ENCODE measurements at regions not wholly inside any gene's neighbourhood (a gene's known extent, or its start where the extent isn't known, plus 50 kb on each side); places are given as distances from the start of the nearest gene placed in this dataset.
"Not testable (repeated sequence)": the region's sequence is repeated elsewhere in the genome, so short reads cannot be mapped to it uniquely, and the experiment has no call there.

DNA sequence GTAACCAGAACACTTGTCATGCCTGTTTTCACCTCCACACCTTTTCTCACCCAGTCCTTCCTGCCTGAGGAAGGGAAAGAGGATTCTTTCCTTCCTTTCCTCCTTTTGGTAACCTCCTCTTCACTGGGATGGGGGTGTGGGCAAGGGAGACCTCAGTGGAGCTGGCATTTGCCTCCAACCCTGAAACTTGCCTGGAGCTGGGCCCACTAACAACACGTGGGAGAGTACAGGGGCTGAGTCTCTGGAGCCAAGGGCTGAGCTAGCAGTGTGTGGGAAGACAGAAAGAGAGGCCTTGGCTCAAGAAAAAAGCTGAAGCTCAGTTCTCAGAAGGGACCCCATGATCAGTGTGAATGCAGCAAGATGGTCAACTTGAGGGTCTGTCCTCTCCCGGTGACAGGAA, 86.6 kb upstream of the SLC6A11 start:
- Histone ChIP-seq H3K4me3 (ENCODE audit: low read length) (no peak overlapping the region), H3K27ac (ENCODE audit: low read length) (no peak overlapping the region), H3K36me3 (ENCODE audit: control insufficient read depth, insufficient read depth, low read length) (no peaks in the 10 kb centered on the region), H3K27me3 (ENCODE audit: control insufficient read depth, insufficient read depth, low read length) (no peaks in the 10 kb centered on the region), H3K4me1 (ENCODE audit: control insufficient read depth, insufficient read depth, low read length) (no peaks in the 10 kb centered on the region), H3K9me3 (ENCODE audit: control insufficient read depth, insufficient read depth, low read length) (peaks cover 3% of the 10 kb centered on the region)
- no peaks in the 10 kb centered on the region for H3K4me1 Mint-ChIP-seq
- no peak for ATAC-seq
- H3K27ac Mint-ChIP-seq, result no peak overlapping the region
- intact Hi-C loops (cut with micrococcal nuclease), result no loop called here
- peaks cover 7 to 12% of the 10 kb centered on the region in 2 donors for H3K9me3 Mint-ChIP-seq
- H3K27me3 Mint-ChIP-seq (ENCODE audit: low read depth in 2 of 2), result peaks cover 22 to 38% of the 10 kb centered on the region in 2 donors
- no peak overlapping the region for H3K4me3 Mint-ChIP-seq
- DNase-seq, result no peak
- peaks cover 26% of the 10 kb centered on the region for H3K36me3 Mint-ChIP-seq
- TF ChIP-seq, protein P1, sequence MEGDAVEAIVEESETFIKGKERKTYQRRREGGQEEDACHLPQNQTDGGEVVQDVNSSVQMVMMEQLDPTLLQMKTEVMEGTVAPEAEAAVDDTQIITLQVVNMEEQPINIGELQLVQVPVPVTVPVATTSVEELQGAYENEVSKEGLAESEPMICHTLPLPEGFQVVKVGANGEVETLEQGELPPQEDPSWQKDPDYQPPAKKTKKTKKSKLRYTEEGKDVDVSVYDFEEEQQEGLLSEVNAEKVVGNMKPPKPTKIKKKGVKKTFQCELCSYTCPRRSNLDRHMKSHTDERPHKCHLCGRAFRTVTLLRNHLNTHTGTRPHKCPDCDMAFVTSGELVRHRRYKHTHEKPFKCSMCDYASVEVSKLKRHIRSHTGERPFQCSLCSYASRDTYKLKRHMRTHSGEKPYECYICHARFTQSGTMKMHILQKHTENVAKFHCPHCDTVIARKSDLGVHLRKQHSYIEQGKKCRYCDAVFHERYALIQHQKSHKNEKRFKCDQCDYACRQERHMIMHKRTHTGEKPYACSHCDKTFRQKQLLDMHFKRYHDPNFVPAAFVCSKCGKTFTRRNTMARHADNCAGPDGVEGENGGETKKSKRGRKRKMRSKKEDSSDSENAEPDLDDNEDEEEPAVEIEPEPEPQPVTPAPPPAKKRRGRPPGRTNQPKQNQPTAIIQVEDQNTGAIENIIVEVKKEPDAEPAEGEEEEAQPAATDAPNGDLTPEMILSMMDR (IDR thresholded peaks at IDR 0.05), result no peak
- 82% methylated on average over 2 of the region's 2 CpGs for WGBS (ENCODE audit: insufficient coverage)

DNA sequence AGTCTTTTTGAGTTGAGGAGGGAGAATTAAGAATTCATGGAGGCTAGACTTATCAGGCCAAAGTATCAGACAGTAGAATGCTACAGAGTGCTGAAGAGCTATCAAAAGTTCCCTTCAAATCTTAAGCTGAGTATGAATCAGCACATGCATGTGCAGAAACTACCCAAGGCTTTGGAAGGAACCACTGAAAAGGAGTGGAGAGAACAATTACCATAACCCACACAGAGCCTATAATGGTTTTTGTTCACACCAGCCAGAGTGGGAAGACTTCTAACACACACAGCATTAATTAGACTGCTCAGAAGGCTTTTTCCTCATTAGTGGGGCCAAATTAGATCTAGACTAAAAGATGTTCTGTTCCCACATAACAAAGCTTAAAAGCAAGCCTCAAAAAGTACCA, 83.7 kb upstream of the SLC6A11 start:
- ATAC-seq, result no peak
- Histone ChIP-seq H3K27me3 (ENCODE audit: control insufficient read depth, insufficient read depth, low read length) (no peaks in the 10 kb centered on the region), H3K4me1 (ENCODE audit: control insufficient read depth, insufficient read depth, low read length) (no peaks in the 10 kb centered on the region), H3K27ac (ENCODE audit: low read length) (no peak overlapping the region), H3K9me3 (ENCODE audit: control insufficient read depth, insufficient read depth, low read length) (peaks cover 3% of the 10 kb centered on the region), H3K36me3 (ENCODE audit: control insufficient read depth, insufficient read depth, low read length) (no peaks in the 10 kb centered on the region), H3K4me3 (ENCODE audit: low read length) (no peak overlapping the region)
- peaks cover 24 to 50% of the 10 kb centered on the region in 2 donors for H3K27me3 Mint-ChIP-seq (ENCODE audit: low read depth in 2 of 2)
- TF ChIP-seq, protein P1 (IDR thresholded peaks at IDR 0.05), result no peak
- H3K4me3 Mint-ChIP-seq, result no peak overlapping the region
- no peak overlapping the region for H3K27ac Mint-ChIP-seq
- H3K36me3 Mint-ChIP-seq, result peaks cover 26% of the 10 kb centered on the region
- DNase-seq, result no peak
- no peaks in the 10 kb centered on the region for H3K4me1 Mint-ChIP-seq
- H3K9me3 Mint-ChIP-seq, result peaks cover 7 to 12% of the 10 kb centered on the region in 2 donors
- intact Hi-C loops (cut with micrococcal nuclease), result no loop called here

DNA sequence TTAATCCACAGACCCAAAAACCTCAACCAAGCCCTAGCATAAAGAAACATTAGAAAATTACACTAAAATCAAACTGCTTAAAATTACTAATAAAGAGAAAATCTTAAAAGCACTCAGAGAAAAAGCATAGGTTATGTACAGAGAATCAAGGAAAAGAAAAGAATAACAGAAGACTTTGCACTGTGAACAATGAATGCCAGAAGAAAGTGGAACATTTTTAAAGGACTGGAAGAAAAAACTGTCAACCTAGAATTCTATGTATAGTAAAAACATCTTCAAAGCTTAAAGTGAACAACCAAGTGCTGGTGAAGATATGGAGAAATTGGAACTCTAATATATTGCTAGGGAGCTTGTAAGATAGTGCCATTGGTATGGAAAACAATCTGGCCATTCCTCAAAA, 82.7 kb upstream of the SLC6A11 start:
- Mint-ChIP-seq H3K4me1 (peaks cover 1 to 2% of the 10 kb centered on the region in 2 donors), H3K9me3 (peaks cover 7 to 12% of the 10 kb centered on the region in 2 donors), H3K27ac (no peak overlapping the region), H3K36me3 (peaks cover 26% of the 10 kb centered on the region), H3K4me3 (no peak overlapping the region), H3K27me3 (ENCODE audit: low read depth in 2 of 2) (peaks cover 30 to 60% of the 10 kb centered on the region in 2 donors)
- no peak for ATAC-seq
- intact Hi-C loops (cut with micrococcal nuclease), result no loop called here
- Histone ChIP-seq H3K27me3 (ENCODE audit: control insufficient read depth, insufficient read depth, low read length) (peaks cover 5% of the 10 kb centered on the region), H3K4me1 (ENCODE audit: control insufficient read depth, insufficient read depth, low read length) (no peaks in the 10 kb centered on the region), H3K27ac (ENCODE audit: low read length) (no peak overlapping the region), H3K9me3 (ENCODE audit: control insufficient read depth, insufficient read depth, low read length) (peaks cover 3% of the 10 kb centered on the region), H3K36me3 (ENCODE audit: control insufficient read depth, insufficient read depth, low read length) (no peaks in the 10 kb centered on the region), H3K4me3 (ENCODE audit: low read length) (no peak overlapping the region)
- DNase-seq, result no peak
- TF ChIP-seq, protein P1 (IDR thresholded peaks at IDR 0.05), result no peak

DNA sequence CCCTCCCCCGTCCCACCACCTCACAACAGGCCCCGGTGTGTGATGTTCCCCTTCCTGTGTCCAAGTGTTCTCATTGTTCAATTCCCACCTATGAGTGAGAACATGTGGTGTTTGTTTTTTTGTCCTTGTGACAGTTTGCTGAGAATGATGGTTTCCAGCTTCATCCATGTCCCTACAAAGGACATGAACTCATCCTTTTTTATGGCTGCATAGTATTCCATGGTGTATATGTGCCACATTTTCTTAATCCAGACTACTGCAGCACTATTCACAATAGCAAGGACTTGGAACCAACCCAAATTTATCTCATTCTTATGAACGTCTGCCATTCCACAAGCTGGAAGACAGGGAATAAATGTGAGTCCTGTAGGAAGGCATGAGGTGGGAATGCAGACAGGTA, 79.6 kb upstream of the SLC6A11 start:
- H3K36me3 ChIP-seq (ENCODE audit: control insufficient read depth, insufficient read depth, low read length); ATAC-seq; H3K9me3 ChIP-seq (ENCODE audit: control insufficient read depth, insufficient read depth, low read length); H3K27ac Mint-ChIP-seq; H3K27me3 ChIP-seq (ENCODE audit: control insufficient read depth, insufficient read depth, low read length); H3K4me3 Mint-ChIP-seq; H3K27ac ChIP-seq (ENCODE audit: low read length); DNase-seq; H3K4me3 ChIP-seq (ENCODE audit: low read length); H3K4me1 ChIP-seq (ENCODE audit: control insufficient read depth, insufficient read depth, low read length); intact Hi-C loops (cut with micrococcal nuclease): not testable (repeated sequence)
- WGBS (ENCODE audit: insufficient coverage), result no CpG with 5 or more reads among the region's 3 CpGs
- Mint-ChIP-seq H3K4me1 (peaks cover 14 to 15% of the 10 kb centered on the region in 2 donors), H3K27me3 (ENCODE audit: low read depth in 2 of 2) (peaks cover 38 to 59% of the 10 kb centered on the region in 2 donors), H3K36me3 (peaks cover 26% of the 10 kb centered on the region), H3K9me3 (peaks cover 7 to 12% of the 10 kb centered on the region in 2 donors)
